Inferior parietal cortex (tissue), 1 donor: ENCODE measurements at regions not wholly inside any gene's neighbourhood (a gene's known extent, or its start where the extent isn't known, plus 50 kb on each side); places are given as distances from the start of the nearest gene placed in this dataset.
"Not testable (repeated sequence)": the region's sequence is repeated elsewhere in the genome, so short reads cannot be mapped to it uniquely, and the experiment has no call there.

Experiments
- DNase-seq: peaks from one replicate; pipeline ENCODE4 v3.0.0-alpha.2; 2016; ENCODE audit errors: extremely low spot score

DNA sequence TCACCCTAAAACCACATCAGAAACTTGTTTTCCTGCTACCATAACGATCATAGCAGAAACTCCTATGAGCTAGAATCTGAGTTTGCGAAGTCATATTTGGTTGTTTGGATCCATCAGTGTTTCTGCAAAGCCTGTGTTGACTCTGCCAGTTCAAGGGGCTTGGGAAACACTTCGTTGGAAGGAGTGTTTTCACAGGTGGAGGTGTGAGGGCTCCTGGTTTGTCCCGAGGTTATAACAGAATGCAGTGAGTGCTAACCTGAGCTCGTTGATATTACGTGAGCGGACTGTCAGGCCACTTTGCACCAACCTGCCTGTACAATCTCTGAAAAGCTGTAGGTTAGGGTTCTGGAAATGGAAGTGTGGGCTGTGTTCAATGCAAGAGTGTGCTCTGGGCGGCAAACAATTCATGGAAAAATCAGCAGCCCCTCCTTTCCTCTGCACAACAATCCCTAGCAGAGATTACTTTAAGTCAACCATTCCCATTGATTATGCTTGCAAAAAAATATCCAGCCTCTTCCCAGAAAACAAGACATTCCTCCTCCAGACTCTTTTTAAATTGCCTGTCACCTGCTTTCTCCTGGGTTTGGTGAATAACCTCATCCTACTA, 622.0 kb downstream of the TYW1 start:
- no peak for DNase-seq

DNA sequence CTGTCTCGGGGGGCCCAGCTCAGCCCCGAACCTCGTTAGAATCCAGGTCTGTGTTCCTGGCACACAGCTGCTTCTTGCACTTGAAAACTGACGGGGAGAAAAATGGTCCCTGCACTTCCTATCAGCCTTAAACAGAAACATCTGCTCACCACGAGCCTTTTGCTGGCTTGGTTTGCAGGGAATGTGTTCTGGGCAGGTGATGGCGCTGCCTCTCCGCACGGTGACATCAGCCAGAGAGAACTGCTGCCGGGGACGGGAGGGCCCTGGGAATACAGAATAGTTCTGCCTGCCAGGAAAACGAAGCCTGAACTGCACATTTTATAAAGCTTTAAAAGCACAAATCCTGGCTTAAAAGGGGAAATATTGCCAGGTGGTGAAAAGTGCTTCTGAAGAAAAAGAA, 622.5 kb downstream of the TYW1 start:
- peak; percentile 6 for DNase-seq

DNA sequence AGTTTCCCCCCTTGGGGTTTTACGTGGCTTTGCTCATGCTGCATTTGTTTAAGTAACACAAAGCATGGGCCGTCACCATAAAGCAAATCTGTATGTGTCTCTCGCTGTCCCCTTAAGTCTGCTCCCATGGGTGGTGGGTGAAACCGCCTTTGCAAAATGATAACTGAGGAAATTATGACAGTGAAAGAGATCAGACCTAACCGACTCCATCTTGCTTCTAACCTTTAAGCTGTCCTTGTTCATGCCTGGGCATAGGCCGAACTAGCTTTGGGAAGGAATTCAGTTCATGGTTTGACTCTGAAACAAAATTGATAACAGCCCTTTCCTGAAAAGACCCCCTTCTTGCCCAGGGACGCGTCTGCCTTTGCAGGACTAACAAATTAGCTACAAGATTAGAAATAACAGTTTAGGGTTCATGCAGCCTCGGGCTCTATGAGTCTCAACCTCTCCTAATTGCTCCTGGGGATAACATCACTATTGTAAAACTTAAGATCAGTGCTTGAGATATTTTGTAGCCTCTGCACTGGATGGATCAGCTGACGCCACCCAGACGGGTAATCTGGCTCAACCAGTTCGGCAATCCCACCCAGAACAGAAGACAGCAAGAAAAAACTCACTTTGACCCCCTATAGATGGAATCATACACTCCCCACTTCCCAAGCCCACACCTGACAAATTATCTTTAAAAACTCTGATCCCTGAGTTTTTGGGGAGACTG, 623.7 kb downstream of the TYW1 start:
- DNase-seq: no peak

DNA sequence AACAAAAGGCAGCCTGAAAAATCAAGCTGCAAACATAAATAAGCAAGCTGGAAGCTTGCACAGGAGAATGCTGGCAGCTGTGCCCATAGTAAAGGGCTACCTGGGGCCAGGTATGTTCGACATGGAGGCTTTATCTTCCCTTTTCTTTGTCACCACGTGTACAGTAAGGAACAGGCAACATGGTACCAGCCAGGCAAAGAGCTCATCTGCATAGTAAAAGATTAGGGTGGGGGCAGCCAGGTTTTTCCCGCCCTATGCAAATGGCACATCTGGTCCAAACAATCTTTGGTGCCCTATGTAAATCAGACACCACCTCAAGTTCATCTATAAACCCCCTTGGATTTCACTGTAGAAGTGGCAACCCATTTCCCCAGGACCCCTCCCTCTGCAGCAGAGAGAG, 625.1 kb downstream of the TYW1 start:
- DNase-seq: no peak

DNA sequence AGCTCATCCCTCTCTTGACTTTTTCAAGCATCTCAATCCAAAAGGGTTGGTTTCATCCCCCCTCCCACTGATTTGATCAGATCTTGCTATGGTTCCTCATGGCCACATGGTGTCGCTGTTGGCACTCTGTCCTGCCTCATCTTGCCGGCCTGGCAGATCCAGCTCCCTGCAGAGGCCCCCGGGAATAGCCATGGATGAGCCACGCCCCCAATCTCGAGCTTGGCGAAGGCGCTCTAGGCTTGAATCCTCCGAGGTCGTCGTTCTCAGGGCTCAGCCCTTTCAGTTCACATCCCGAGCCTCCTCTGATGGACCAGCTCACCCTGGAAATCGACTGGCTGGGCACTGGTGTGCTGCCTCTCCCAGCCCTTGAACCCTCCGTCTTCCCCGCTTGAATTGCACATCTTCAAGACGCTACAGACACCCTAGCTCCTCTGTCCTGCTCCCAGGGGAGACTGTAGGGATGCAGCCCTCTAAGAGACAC, 628.7 kb downstream of the TYW1 start:
- peak; percentile 68 for DNase-seq

DNA sequence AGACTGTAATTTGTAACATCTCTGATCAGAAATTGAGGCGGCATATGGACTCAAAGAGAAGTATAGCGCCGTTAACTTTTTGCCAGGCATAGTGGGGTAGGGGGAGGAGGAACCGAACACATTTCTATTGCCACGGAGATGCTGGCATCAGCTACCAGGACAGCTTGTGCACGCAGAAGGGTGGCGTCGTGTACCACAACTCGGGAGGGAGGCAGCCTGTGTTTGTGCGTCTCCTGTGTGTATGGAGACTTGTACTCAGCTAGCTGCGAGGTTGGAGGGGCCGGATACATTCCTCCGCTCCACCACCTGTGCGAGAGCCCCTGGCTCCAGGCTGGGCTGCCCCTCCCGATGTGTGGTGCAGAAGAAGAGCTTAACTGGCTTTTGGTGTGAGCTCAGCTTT, 634.8 kb downstream of the TYW1 start:
- DNase-seq: peak; percentile 44

DNA sequence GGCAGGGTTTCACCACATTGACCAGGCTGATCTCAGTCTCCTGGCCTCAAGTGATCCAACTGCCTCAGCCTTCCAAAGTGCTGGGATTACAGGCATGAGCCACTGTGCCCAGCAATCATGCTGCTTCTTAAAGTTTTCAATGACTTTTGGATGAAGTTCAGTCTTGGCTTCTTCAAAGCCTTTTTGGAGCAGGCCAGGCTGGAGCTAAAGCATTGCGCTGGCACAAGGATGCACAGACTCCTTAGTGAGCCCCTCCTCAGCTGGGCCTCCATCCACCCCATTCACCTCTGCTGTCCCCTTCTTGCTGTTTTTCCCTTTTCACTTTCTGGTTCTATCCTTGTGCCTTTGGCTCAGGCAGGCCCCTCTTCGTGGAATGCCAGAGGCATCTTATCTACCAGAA, 638.6 kb downstream of the TYW1 start:
- no peak for DNase-seq

DNA sequence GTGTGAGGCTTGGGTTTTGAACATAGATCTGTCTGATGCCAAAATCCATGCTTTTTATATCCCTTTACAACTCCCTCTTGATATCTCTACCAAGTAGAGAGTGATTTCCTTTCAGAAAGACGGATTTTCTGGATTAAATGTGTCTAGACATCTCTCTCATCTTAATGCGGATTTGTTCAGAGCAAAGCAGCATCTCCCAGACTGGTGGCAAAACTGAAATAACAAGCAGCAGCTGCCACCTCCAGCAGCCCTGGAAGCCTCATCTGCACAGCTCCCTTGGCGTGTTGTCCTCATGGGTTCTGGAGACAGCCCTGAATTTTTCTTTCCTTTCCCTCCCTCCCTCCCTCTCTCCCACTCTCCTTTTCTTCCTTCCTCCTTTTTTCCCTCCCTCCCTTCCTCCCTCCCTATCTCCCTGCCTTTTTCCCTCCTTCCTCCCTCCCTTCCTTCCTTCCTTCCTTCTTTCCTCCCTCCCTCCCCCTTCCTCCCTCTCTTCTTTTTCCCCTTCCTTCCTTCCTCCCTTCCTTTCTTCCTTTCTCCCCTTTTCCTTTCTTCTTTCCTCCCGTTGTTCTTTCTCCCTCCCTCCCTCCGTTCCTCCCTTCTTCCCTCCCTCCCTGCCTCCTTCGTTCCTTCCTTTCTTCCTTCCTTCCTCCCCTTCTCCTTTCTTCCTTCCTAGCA, 639.9 kb downstream of the TYW1 start:
- DNase-seq: no peak

DNA sequence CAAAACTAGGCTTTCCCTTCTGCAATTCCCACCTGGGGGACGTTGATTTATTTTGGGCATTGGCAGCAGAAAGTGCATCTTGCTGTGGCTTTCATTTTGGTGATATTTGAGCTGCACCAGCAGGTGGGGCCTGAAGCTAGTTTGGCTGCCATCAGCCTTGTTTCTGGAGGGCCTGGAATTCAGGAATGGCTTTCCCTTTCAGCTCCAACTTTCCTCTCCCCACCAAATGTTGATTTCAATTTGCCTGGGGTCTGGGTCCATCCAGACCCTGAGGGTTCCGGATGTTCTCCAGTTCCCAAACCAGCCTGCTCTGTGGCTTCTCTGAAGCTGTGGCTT, 640.4 kb downstream of the TYW1 start:
- DNase-seq: no peak

DNA sequence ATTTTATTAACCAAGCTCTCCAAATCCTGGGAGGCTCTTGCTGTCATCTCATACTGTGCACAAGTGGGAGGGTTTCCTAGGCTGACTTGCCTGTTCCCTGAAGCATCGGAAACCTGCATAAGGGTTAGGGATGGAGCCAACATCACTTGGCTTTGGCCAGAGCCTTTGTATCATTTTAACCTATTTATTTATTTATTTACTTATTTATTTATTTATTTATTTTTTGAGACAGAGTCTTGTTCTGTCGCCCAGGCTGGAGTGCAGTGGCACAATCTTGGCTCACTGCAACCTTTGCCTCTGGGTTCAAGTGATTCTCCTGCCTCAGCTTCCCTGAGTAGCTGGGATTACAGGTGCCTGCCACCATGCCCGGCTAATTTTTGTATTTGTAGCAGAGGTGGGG, 645.9 kb downstream of the TYW1 start:
- DNase-seq: not testable (repeated sequence)

DNA sequence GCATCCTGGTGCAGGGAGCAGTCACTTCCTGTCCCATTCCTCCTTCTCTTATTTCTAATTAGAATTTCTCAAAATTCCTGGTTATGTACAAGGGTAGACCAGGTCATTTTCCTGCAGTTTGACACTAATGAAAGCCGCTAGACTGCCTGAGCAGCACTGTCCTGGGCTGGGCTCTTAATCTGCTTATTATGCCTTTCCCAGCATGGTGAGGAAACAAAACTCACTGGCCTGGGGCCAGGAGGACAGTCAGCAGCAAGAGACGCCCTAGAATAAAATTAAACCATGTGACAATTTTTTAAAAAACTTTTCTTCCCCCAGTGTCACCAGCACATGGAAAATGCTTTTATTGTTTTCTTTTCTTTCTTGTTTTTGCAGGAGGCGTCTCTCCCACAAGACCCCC, 647.5 kb downstream of the TYW1 start:
- DNase-seq: no peak

DNA sequence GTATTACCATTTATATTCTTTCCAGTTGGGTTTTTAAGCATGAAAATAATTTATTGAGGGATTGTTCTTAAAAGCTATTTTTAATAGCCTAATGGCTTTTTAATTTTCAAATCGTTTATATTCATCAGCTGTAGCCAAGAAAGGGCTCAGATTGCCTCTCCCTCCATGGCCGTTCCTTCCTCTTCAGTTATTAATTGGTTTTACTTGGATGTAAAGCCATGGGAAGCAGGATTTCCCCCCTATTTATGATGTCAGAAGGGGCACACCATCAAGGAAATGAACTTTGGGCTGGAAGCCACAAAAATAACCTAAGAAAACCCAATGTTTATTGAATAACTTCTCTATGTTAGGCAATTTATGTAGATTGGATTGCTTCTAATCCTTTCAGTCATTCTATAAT, 656.3 kb downstream of the TYW1 start:
- no peak for DNase-seq

DNA sequence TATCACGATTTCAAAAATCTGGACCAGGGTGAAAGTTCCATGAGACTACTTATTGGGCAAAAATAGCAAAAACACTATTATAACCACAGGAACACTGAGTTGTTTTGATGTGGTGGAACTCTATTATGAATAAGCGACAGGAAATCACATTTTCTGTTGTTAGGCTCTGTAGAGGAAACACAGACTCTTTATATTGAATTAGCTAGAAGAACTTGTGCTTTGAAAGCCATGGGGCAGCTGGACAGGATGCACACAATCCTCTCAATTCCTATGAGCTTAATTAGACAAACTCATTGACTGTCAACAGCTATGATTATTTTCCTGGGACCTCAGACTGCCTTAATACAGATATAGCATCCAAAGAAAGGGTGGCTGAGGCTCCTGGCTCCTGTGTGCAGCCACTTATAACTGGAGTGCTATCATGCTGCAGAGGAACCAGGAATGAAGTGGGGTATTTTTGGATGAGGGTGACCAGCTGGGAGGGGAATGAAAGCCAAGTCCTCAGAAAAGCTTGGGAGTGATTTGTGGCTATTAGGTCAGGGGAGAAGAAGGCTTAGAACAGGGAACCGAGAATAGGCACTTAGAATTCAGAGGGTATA, 657.3 kb downstream of the TYW1 start:
- DNase-seq: no peak

DNA sequence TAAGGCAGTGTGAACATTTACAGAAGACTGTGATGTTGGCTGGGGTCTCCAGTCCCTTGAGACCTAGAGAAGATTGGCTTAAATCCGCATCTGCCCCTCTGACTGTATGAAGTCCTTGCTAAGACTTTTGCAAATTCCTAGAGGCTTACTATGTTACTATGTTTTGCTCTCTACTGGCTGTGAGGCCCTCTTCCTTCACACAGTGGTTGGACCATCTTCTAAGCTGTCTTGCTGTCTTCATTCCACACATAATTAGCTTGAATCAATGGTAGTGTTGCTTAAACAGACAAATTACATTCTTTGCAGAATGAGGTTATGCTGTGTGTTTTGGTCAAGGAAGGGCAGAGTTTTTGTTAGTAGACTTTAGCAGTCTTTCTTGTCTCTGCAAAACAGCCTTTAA, 658.0 kb downstream of the TYW1 start:
- DNase-seq: no peak

DNA sequence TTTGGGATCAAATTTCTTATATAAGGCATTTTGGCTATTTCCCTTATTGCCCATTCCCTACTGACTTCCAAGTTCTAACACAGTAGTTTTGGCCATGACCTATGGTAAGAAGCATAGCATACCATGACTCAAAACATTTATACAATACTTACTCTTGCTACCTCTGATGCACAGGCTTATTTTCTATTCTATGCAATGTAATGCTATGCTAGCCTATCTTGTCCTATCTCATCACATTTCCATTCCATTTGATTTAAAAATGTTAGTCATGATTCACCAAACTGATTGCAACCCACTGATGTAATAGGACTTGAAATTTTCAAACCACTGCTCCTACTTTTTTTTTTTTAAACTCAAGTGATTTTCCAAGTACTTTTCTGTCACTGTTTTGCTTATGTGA, 658.5 kb downstream of the TYW1 start:
- DNase-seq: no peak

DNA sequence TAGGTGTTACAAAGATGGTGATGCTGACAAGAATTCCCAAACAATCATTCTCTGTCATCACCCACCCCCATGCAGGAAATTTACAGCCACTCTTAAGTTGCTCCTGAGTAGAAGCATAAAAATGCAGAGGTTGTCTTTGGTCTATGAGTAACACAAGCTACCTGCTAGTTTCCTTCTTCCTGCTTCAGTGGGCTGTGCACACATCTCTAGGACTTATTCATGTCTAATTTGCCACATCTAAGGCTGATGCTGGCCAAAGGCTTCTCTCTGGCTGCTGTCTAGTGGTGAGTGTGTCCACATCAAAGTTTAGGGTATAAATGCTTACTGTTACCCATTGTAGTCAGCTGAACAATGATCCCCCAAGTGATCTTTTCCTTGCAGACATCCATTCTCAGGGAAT, 662.5 kb downstream of the TYW1 start:
- no peak for DNase-seq

DNA sequence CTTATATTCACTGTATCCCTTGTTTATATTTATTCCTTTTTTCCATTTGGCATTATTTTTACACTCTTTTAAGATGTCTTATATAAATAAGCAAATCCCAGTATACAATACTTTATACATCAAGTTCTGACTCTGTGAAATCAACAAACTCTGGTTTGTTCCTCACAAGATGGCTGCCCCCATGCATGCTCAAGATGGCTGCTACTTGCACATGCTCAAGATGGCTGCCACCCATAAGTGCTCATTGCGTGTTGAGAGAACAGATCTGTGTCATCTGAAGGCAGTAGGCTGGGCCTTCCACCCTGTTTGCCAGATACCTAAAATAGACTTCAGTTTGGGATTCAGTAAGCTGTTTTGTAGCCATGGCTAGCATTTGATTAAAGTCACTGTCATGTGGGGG, 666.2 kb downstream of the TYW1 start:
- DNase-seq: no peak

DNA sequence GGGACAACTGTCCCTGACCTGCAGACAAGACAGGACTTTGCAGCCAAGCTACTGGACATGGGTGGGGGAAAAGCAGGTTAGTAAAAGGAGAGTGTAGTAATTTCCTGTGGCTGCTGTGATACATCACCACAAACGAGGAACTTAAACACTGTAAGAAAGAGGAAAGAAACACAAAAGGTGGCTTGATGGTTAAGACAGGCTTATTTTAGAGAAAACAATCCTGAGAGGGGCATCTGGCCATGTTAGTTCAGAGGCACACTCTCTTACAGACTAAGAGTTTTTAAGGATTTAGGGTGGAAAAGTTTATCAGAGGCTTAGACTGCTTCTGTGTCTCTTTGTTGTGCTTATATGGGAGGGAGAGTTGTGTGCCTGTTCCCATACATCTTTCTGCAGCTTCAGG, 667.0 kb downstream of the TYW1 start:
- DNase-seq: no peak

DNA sequence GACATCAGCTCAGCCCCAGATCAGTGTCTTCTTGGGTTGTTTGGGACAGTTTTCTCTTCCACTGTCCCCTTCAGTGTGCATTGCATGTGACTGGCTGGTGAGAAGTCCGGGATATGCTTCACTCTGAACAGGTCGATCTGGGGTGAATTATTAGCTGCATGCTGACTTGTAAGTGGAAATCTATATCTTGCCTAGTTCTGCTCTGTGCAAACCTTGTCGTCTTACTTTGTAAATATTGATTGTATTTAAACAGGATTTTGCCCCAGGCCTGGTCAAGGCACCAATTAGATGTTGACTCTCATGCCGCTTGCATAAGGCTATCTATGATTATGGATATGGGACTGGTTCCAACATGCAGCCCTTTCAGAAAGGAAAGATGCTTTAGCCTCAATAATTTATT, 669.7 kb downstream of the TYW1 start:
- not testable (repeated sequence) for DNase-seq

DNA sequence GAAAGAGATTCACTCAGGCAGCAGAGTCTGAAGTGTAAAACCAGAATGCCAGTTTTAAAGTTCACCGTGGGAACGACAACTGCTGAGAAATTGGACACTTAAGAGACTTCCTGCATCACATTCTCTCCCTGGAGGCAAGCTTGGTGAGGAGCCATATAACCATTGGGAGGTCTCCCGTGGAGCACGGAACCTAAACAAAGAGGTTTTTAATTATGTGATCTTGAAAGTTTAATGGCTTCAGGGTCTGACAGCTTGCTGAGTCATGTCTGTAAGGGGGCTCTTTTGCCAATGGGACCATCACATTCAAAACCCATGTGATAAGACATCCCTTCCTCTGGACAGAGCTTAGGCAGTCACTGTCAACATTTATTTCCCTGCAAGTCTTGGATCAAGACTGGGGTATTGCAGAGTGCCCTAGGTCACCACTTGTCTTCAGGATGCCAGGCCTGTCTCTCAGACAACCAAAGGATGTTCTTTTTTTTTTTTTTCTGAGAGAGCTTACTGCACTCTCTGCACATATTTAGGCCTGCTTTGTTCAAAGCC, 674.4 kb downstream of the TYW1 start:
- DNase-seq: no peak

DNA sequence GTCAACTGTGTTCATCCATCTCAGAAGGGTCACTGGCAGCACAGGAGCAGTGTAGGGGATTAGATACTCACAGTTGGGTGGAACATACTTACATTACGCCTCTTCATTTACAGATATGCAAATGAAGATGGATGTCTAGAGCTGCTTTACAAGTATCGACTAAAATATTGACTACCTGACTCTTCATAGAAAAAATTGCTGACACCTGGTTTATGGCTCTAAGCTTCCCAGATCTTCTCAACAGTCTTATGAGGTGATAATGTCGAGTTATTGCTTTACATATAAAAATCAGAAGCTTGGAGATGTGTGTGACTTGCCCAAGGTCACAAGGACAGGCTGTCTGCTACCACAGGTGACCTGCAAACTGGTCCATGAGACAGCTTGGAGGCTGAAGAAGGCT, 677.2 kb downstream of the TYW1 start:
- no peak for DNase-seq

DNA sequence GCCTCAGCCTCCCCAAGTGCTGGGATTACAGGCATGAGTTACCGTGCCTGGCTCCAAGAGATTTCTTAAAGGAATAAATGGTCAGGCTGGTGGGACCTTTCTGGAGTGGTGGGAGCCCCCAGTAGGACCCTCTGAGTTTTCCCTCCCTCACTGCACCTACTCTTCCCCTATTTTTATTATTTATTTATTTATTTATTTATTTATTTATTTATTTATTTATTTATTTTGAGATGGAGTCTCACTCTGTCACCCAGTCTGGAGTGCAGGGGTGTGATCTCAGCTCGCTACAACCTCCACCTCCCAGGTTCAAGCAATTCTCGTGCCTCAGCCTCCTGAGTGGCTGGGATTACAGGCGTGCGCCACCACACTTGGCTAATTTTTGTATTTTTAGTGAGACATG, 678.2 kb downstream of the TYW1 start:
- DNase-seq: not testable (repeated sequence)

DNA sequence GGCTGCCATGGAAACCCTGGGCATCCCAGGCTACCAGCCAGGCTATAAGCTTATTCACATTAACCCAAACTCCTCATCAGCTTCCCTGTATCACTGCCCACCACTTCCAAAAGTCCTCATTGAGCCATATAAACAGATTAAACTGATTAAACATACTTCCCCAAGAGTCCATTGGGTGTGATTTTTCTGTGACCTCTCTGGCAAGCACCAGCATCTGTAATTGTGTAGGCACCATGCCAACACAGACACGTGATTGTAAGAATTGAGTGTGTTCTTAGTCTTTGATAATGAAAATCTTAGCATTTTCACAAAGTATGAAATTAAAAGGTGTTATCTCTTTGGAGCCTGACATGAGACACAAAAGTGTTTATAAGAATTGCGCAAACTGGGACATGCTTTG, 679.3 kb downstream of the TYW1 start:
- DNase-seq: no peak
